HG03571 (cell line): ENCODE measurements at regions not wholly inside any gene's neighbourhood (a gene's known extent, or its start where the extent isn't known, plus 50 kb on each side); places are given as distances from the start of the nearest gene placed in this dataset.

Experiments used
- ATAC-seq: cut with Tn5 transposase; IDR thresholded peaks from one replicate; pipeline ENCODE4 v1.9.1; 2021; ENCODE audit not compliant: unreplicated experiment

- ATAC-seq: no peak
These were observed 241.4 kb downstream of the TOMM20 start for GRCh38 chr1:234887016-234887900.

- no peak for ATAC-seq
These were observed 242.3 kb downstream of the TOMM20 start for GRCh38 chr1:234886081-234886984.

- no peak for ATAC-seq
These were observed 243.0 kb downstream of the TOMM20 start for GRCh38 chr1:234885601-234886000.

- no peak for ATAC-seq
These were observed 243.9 kb downstream of the TOMM20 start for GRCh38 chr1:234884701-234885100.

GRCh38 chr1:234884006-234884405 is 244.6 kb downstream of the TOMM20 start:
- ATAC-seq: no peak

GRCh38 chr1:234882898-234883297 is 245.7 kb downstream of the TOMM20 start:
- no peak for ATAC-seq

GRCh38 chr1:234881893-234882771 is 246.5 kb downstream of the TOMM20 start:
- ATAC-seq: peak; percentile 87

GRCh38 chr1:234879147-234880080 is 249.2 kb downstream of the TOMM20 start:
- no peak for ATAC-seq

GRCh38 chr1:234878288-234878687 is 250.3 kb downstream of the TOMM20 start:
- no peak for ATAC-seq

- no peak for ATAC-seq
These were observed 250.9 kb downstream of the TOMM20 start for GRCh38 chr1:234877761-234878160.

- no peak for ATAC-seq
These were observed 252.4 kb downstream of the TOMM20 start for GRCh38 chr1:234875953-234876855.

- ATAC-seq: no peak
These were observed 253.2 kb downstream of the TOMM20 start for GRCh38 chr1:234875328-234875952.

- ATAC-seq: no peak
These were observed 254.0 kb downstream of the TOMM20 start for GRCh38 chr1:234874291-234875288.

- ATAC-seq: no peak
These were observed 256.8 kb downstream of the TOMM20 start for GRCh38 chr1:234871710-234872271.

- no peak for ATAC-seq
These were observed 257.5 kb downstream of the TOMM20 start for GRCh38 chr1:234871039-234871709.
